GM23338 (cell line): ENCODE measurements at regions not wholly inside any gene's neighbourhood (a gene's known extent, or its start where the extent isn't known, plus 50 kb on each side); places are given as distances from the start of the nearest gene placed in this dataset.

Experiments used
- EZH2 ChIP-seq: fragments of 200-600 bp; sonication (generic); IDR thresholded peaks from one replicate; pipeline ENCODE4 v1.8.0; 2017; ENCODE audit warnings: antibody characterized with exemption, mild to moderate bottlenecking, low read depth; ENCODE audit not compliant: unreplicated experiment
- ZNF114 ChIP-seq: fragments of 250-450 bp; sonication (Bioruptor Pico); IDR thresholded peaks from 2 replicates; pipeline ENCODE4 v1.5.0; 2020; ENCODE audit warnings: mild to moderate bottlenecking, moderate library complexity
- TF ChIP-seq, protein P1 (sequence below): IDR thresholded peaks from one replicate; pipeline ENCODE4 v1.6.1; 2018; ENCODE audit warnings: antibody characterized with exemption; ENCODE audit not compliant: unreplicated experiment
- TF ChIP-seq, protein P2 (sequence below), 2 experiments: fragments of 200-600 bp in 1 of 2; sonication (generic) in 1 of 2; conservative IDR thresholded peaks; 2 replicates each; pipeline versions ENCODE4 v1.5.1 to v1.6.1; 2016 to 2017; ENCODE audit warnings: antibody characterized with exemption in 2 of 2, low read depth in 2 of 2, mild to moderate bottlenecking in 2 of 2, moderate library complexity in 1 of 2

DNA sequence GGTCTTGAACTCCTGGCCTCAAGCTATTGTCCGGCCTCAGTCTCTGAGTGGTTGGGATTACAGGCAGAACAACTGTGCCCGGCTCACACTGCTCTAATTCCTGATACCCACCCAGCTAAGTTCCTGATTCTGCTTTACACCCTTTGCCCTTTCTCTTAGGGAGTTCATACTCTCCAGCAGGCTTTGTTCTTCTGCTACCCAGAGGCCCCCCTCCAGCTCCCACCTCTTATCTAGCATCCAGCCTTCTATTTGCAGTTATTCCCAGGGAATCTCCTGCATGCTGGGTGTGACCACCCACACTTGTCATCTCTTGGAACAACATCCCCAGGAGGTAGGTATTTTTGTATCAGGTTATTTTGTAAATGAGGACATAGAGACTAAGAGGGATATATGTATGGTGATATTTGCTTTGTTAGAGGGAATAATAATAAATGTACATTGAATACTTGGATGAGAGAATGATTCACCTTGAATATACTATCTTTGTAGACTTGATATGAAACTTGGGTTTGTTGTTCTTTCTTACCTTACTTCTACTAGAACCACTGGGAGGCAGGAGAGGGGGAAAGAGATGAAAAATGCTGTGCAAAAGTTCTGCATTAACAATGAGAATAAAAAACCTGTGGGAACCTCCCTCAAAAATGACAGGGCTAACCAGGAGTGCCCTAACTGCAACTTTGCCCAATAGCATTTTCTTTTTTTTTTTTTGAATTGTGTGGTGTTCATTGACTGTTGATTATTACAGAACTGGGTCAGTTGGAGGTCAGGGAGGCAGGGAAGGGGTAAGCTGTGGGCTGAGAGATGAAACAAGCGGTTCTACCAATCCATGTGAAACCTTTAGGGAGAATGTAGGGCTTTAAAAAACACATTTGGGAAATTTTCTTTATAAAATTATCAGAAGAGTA lies 157.4 kb downstream of the SPRY1 start:
- TF ChIP-seq, protein P1, sequence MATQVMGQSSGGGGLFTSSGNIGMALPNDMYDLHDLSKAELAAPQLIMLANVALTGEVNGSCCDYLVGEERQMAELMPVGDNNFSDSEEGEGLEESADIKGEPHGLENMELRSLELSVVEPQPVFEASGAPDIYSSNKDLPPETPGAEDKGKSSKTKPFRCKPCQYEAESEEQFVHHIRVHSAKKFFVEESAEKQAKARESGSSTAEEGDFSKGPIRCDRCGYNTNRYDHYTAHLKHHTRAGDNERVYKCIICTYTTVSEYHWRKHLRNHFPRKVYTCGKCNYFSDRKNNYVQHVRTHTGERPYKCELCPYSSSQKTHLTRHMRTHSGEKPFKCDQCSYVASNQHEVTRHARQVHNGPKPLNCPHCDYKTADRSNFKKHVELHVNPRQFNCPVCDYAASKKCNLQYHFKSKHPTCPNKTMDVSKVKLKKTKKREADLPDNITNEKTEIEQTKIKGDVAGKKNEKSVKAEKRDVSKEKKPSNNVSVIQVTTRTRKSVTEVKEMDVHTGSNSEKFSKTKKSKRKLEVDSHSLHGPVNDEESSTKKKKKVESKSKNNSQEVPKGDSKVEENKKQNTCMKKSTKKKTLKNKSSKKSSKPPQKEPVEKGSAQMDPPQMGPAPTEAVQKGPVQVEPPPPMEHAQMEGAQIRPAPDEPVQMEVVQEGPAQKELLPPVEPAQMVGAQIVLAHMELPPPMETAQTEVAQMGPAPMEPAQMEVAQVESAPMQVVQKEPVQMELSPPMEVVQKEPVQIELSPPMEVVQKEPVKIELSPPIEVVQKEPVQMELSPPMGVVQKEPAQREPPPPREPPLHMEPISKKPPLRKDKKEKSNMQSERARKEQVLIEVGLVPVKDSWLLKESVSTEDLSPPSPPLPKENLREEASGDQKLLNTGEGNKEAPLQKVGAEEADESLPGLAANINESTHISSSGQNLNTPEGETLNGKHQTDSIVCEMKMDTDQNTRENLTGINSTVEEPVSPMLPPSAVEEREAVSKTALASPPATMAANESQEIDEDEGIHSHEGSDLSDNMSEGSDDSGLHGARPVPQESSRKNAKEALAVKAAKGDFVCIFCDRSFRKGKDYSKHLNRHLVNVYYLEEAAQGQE: no peak
- TF ChIP-seq, protein P2, sequence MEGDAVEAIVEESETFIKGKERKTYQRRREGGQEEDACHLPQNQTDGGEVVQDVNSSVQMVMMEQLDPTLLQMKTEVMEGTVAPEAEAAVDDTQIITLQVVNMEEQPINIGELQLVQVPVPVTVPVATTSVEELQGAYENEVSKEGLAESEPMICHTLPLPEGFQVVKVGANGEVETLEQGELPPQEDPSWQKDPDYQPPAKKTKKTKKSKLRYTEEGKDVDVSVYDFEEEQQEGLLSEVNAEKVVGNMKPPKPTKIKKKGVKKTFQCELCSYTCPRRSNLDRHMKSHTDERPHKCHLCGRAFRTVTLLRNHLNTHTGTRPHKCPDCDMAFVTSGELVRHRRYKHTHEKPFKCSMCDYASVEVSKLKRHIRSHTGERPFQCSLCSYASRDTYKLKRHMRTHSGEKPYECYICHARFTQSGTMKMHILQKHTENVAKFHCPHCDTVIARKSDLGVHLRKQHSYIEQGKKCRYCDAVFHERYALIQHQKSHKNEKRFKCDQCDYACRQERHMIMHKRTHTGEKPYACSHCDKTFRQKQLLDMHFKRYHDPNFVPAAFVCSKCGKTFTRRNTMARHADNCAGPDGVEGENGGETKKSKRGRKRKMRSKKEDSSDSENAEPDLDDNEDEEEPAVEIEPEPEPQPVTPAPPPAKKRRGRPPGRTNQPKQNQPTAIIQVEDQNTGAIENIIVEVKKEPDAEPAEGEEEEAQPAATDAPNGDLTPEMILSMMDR (conservative IDR thresholded peaks at IDR 0.05; ENCODE audit: low read depth in 2 of 2): no peak
- TF ChIP-seq EZH2: no peak
- no peak for TF ChIP-seq ZNF114
